PC-9 (cell line): ENCODE measurements at regions not wholly inside any gene's neighbourhood (a gene's known extent, or its start where the extent isn't known, plus 50 kb on each side); places are given as distances from the start of the nearest gene placed in this dataset.

Experiments used
- CTCF ChIP-seq: fragments of 200-600 bp; sonication (generic); conservative IDR thresholded peaks from 2 replicates; pipeline ENCODE4 v1.6.1; 2017; ENCODE audit warnings: mixed run types, antibody characterized with exemption, mild to moderate bottlenecking, moderate library complexity
- EZH2 ChIP-seq: fragments of 200-600 bp; sonication (generic); IDR thresholded peaks from 2 replicates; pipeline ENCODE4 v1.8.0; 2017; ENCODE audit warnings: antibody characterized with exemption, low read depth

GRCh38 chr16:7057458-7057857, 275.2 kb upstream of the RBFOX1 start:
- TF ChIP-seq CTCF (no peak), EZH2 (no peak)
